Glutamatergic neuron (in vitro differentiated cells): ENCODE measurements at regions not wholly inside any gene's neighbourhood (a gene's known extent, or its start where the extent isn't known, plus 50 kb on each side); places are given as distances from the start of the nearest gene placed in this dataset.

Experiments
- DNase-seq: peaks from one replicate; pipeline ENCODE4 v3.0.0; 2022
- H3K27ac Mint-ChIP-seq: one replicate; pipeline ENCODE4 v1.8.0; 2020; ENCODE audit warnings: mild to moderate bottlenecking, mixed read lengths, inconsistent platforms; ENCODE audit not compliant: unreplicated experiment
- H3K27me3 Mint-ChIP-seq: one replicate; pipeline ENCODE4 v1.8.0; 2020; ENCODE audit warnings: mild to moderate bottlenecking, moderate library complexity, mixed read lengths, inconsistent platforms; ENCODE audit not compliant: unreplicated experiment
- H3K36me3 Mint-ChIP-seq: one replicate; pipeline ENCODE4 v1.8.0; 2020; ENCODE audit warnings: mild to moderate bottlenecking, mixed read lengths, inconsistent platforms; ENCODE audit not compliant: unreplicated experiment
- H3K4me1 Mint-ChIP-seq: one replicate; pipeline ENCODE4 v1.8.0; 2020; ENCODE audit warnings: mild to moderate bottlenecking, low read depth, mixed read lengths, inconsistent platforms; ENCODE audit not compliant: unreplicated experiment
- H3K4me3 Mint-ChIP-seq: one replicate; pipeline ENCODE4 v1.8.0; 2020; ENCODE audit warnings: mild to moderate bottlenecking, mixed read lengths, inconsistent platforms; ENCODE audit not compliant: unreplicated experiment
- H3K9me3 Mint-ChIP-seq: one replicate; pipeline ENCODE4 v1.8.0; 2020; ENCODE audit warnings: mild to moderate bottlenecking, moderate library complexity, mixed read lengths, inconsistent platforms; ENCODE audit not compliant: unreplicated experiment
- TF ChIP-seq, protein P1 (sequence below): fragments of 200-600 bp; sonication (generic); IDR thresholded peaks from one replicate; pipeline ENCODE4 v1.5.0; 2021; ENCODE audit not compliant: partially characterized antibody, unreplicated experiment

DNA sequence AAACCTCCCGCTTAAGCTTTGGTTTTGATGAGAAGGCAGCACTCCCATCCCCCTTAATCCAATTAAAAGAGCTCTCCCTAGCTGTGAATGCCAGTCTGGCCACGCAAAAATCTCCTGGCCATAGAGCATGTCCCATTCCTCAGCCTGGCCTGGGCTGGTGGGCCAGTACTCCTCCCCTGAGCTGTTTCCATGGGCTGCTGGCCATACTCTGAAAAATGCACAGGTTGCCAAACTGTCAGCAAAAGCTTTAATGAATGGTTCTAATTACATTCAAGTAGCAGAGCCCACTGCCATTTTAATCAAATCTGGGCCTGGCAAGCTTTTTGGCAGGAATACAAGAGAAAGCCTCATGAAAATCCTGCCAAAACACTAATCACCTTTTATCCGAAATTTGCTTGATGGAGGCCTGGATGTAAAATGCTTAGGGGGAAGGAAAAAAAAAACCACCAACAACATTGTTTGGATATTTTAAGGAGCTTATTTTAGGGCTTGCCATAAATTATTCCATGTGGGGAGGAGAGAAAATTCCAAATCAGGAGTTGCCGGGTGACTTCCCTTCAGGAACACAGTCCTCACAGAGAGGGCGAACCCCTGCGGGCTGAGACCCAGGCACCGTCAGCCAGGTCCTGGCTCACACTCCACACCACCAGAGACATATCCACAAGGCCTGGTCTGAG lies 243.3 kb downstream of the SEC61B start:
- TF ChIP-seq, protein P1, sequence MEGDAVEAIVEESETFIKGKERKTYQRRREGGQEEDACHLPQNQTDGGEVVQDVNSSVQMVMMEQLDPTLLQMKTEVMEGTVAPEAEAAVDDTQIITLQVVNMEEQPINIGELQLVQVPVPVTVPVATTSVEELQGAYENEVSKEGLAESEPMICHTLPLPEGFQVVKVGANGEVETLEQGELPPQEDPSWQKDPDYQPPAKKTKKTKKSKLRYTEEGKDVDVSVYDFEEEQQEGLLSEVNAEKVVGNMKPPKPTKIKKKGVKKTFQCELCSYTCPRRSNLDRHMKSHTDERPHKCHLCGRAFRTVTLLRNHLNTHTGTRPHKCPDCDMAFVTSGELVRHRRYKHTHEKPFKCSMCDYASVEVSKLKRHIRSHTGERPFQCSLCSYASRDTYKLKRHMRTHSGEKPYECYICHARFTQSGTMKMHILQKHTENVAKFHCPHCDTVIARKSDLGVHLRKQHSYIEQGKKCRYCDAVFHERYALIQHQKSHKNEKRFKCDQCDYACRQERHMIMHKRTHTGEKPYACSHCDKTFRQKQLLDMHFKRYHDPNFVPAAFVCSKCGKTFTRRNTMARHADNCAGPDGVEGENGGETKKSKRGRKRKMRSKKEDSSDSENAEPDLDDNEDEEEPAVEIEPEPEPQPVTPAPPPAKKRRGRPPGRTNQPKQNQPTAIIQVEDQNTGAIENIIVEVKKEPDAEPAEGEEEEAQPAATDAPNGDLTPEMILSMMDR, result no peak
- H3K27me3 Mint-ChIP-seq, result no peaks in the 10 kb centered on the region
- H3K4me1 Mint-ChIP-seq, result no peaks in the 10 kb centered on the region
- H3K27ac Mint-ChIP-seq, result no peak overlapping the region
- H3K9me3 Mint-ChIP-seq, result no peaks in the 10 kb centered on the region
- H3K36me3 Mint-ChIP-seq, result no peaks in the 10 kb centered on the region
- no peak for DNase-seq
- H3K4me3 Mint-ChIP-seq, result no peak overlapping the region

DNA sequence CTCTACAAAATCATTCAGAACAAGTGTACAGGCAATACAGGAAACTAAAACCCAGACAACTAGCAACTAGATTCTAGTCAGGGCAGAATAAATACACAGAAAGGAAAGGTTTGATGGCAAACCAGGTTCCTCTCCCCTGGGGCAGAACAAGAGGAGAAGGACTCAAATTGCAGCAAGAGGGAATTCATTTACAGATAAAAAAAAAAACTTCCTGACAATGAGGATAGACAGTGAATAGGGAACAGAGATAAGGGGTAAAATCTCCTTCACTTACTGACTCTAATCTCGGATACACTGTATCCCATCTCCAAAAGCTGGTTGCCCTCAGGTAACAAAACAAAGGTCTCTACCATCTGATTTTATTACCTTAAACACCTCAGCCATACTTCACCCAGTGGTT lies 244.0 kb downstream of the SEC61B start:
- Mint-ChIP-seq H3K4me3 (no peak overlapping the region), H3K27ac (no peak overlapping the region), H3K36me3 (no peaks in the 10 kb centered on the region), H3K27me3 (no peaks in the 10 kb centered on the region), H3K4me1 (no peaks in the 10 kb centered on the region), H3K9me3 (no peaks in the 10 kb centered on the region)
- TF ChIP-seq, protein P1, result no peak
- no peak for DNase-seq

DNA sequence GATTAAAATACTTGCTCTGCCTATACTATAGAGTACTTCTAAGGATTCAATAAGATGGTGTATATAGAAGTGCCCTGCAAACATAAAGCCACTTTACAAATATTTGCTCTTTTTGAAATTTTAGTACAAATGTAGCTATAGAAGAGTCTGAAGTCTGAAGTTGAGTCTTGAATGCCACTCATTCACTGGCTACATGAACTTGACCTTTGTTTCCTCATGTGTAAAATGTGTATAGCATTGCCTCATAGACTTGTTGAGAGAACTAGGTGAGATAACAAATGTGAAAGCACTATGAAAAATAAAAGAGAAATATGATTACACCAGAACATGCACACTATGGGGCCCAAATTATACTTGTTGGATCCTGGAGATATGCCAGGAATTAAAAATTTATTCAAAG lies 244.7 kb downstream of the SEC61B start:
- Mint-ChIP-seq H3K4me3 (no peak overlapping the region), H3K27me3 (no peaks in the 10 kb centered on the region), H3K9me3 (no peaks in the 10 kb centered on the region), H3K4me1 (no peaks in the 10 kb centered on the region), H3K27ac (no peak overlapping the region), H3K36me3 (no peaks in the 10 kb centered on the region)
- DNase-seq, result no peak
- TF ChIP-seq, protein P1, result no peak

DNA sequence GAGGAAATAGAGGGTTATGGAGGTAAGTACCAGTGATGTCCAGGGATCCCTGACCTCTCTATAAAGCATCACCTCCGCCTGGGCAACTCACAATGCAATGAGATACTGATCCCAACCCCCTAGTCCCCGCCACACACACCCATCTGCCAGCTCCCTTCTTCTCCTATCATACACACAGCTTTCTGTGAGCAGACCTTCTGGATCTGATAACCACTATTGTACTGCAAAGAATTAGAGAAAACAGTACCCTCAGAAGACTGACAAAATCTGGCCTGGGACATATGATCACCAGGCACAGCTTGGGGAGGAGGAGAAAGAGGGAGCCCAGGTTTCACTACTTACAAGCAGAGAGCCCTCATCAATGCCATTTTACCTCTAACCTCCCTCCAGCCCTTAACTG lies 249.0 kb downstream of the SEC61B start:
- Mint-ChIP-seq H3K27ac (no peak overlapping the region), H3K4me1 (no peaks in the 10 kb centered on the region), H3K9me3 (no peaks in the 10 kb centered on the region), H3K4me3 (no peak overlapping the region), H3K27me3 (no peaks in the 10 kb centered on the region), H3K36me3 (no peaks in the 10 kb centered on the region)
- TF ChIP-seq, protein P1, result no peak
- DNase-seq, result no peak

DNA sequence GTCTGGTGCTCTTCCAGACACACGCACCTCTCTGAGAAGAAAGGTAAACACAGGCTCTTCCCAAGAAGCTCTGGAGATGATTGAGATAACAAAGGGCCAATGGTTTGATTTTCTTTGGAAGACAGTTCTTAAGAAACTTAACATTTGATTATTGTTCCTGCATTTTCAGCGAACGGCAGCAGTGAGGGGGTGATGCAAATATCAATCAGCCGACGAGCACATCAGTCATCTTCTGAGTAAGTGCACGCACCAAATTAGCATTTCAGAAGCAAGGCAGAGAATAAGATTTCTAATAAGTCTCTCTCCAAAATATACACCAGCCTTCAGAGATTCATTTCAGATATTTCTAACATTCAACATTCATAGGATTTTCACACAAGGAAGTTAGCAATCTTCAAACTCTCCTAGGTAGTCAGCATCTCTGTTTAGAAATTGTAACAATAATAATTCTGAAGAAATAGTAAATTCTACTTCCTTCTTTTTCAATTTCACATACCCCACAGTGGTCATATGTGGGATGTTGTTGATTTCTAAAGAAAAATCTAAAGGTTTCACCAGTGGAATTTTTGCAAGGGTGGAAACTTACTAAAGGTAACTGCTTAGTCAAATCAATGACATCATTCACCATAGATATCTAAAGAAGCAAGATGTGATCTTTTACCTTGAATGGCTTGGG lies 250.3 kb downstream of the SEC61B start:
- no peak for DNase-seq
- TF ChIP-seq, protein P1, result no peak
- H3K4me3 Mint-ChIP-seq, result no peak overlapping the region
- no peaks in the 10 kb centered on the region for H3K36me3 Mint-ChIP-seq
- peaks cover 2% of the 10 kb centered on the region for H3K27me3 Mint-ChIP-seq
- H3K4me1 Mint-ChIP-seq, result no peaks in the 10 kb centered on the region
- no peak overlapping the region for H3K27ac Mint-ChIP-seq
- no peaks in the 10 kb centered on the region for H3K9me3 Mint-ChIP-seq
